ENCODE measurements at regions not wholly inside any gene's neighbourhood (a gene's known extent, or its start where the extent isn't known, plus 50 kb on each side); places are given as distances from the start of the nearest gene placed in this dataset.

DNA sequence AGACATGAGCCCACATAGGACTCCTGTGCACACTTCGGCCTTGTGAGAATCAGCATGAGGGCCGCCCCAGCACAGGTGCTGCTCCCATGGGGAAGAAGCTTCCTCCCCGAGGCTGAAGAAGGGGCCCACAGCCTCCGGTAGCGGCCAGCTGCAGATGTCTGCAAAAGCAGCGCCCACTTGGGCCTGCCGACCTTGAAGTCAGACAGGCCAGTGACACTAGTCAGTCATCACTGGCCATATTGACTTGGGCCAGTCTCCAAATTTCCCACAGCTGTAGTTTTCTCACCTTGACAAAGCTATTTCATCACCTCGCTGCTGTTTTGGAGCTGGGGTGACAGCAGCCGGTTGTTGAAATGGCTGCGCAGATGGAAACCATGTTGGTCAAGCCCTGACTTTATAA lies 83.0 kb downstream of the RIPK4 start:
- peak overlapping the region; percentile 76 to 97 for H3K27ac ChIP-seq
- H3K4me1 ChIP-seq (replicated peaks): peaks cover 34% of the 10 kb centered on the region

DNA sequence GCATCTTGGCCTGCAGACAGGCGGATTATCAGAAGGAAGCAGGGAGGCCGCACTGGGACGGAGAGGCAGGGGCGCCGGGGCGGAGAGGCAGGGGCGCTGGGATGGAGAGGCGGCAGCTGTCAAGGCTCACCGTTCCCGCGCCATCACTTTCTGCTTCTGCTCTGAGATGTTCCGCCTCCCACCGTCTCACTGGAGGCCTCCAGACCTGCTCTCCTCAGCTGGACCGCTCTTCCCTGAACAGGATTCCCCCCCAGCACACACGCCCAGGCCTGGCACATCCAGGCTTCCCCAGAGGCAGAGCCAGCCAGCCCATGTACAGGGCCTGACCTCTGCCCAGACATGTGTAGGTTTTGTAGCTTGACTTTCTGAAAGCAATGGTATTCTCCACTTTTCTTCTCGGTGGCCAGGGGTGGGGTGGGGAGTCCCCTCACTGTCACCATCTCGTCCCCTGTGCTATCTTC lies 84.1 kb downstream of the RIPK4 start:
- Histone ChIP-seq H3K4me3 (no peak overlapping the region), H3K27ac (peak overlapping the region; percentile 97), H3K27me3 (replicated peaks; ENCODE audit: insufficient read depth) (no peaks in the 10 kb centered on the region), H3K4me1 (replicated peaks) (peaks cover 39% of the 10 kb centered on the region), H3K9me3 (no peaks in the 10 kb centered on the region), H3K36me3 (no peaks in the 10 kb centered on the region)
- DNase-seq (ENCODE audit: low spot score): no peak
- WGBS: 71% methylated on average over 15 of the region's 17 CpGs
- no peak for TF ChIP-seq CTCF (IDR thresholded peaks at IDR 0.05)
- no peak for TF ChIP-seq POLR2A (IDR thresholded peaks at IDR 0.05)
- TF ChIP-seq POLR2AphosphoS5 (IDR thresholded peaks at IDR 0.05): no peak
- intact Hi-C loops (cut with DNase I): no loop called here

More for the DNA sequence above, 83.0 kb downstream of the RIPK4 start:
- Histone ChIP-seq H3K27me3 (replicated peaks; ENCODE audit: insufficient read depth) (no peaks in the 10 kb centered on the region), H3K4me3 (no peak overlapping the region), H3K9me3 (no peaks in the 10 kb centered on the region), H3K36me3 (no peaks in the 10 kb centered on the region)
- WGBS: 80% methylated on average over 10 of the region's 10 CpGs
- TF ChIP-seq POLR2AphosphoS5 (IDR thresholded peaks at IDR 0.05) (no peak), POLR2A (IDR thresholded peaks at IDR 0.05) (no peak), CTCF (IDR thresholded peaks at IDR 0.05) (no peak)
- no peak for DNase-seq (ENCODE audit: low spot score)
- intact Hi-C loops (cut with DNase I): no loop called here

DNA sequence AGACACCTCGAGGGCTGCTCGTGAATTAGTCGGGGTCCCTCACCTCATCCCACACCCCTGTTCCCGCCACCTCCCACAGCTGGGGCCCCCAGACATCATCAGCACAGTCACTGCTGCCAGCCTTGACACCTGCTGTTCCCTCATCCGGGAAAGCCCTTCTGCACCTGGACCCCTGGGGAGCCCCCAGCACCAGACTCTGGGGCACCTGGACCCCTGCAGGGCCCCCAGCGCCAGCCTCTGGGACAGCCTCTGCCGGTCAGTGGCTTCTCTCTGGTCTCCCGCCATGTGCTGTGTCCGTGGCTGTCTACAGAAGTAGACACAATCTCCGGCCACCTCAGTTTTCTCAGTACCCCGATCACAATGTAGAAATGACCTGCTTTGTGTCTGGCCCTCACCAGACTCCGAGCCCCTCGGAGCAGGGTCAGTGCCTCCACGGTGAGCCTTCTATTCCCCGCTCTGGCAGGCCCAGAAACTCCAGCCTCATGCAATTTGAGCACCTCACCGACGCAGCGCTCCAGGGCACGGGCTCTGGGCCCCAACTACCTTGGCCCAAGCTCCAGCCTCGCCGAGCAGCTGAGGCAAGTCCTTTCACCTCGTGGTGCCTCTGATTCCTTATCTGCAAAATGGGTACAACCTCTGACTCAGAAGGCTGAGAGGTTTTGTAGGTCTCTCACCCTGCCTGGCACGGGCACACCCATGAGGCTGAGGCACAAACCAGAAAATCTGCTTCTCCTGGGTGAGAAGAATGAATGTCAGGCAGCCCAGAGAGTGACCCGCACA lies 84.7 kb downstream of the RIPK4 start:
- 79% methylated on average over 24 of the region's 24 CpGs for WGBS
- Histone ChIP-seq H3K36me3 (no peaks in the 10 kb centered on the region), H3K27me3 (replicated peaks; ENCODE audit: insufficient read depth) (no peaks in the 10 kb centered on the region), H3K4me1 (replicated peaks) (peaks cover 39% of the 10 kb centered on the region), H3K4me3 (no peak overlapping the region), H3K27ac (peak overlapping the region; percentile 97), H3K9me3 (no peaks in the 10 kb centered on the region)
- intact Hi-C loops (cut with DNase I): no loop called here
- no peak for TF ChIP-seq POLR2AphosphoS5 (IDR thresholded peaks at IDR 0.05)
- no peak for TF ChIP-seq CTCF (IDR thresholded peaks at IDR 0.05)
- TF ChIP-seq POLR2A (IDR thresholded peaks at IDR 0.05): no peak
- no peak for DNase-seq (ENCODE audit: low spot score)

- TF ChIP-seq POLR2AphosphoS5 (IDR thresholded peaks at IDR 0.05) (peak; percentile 91), CTCF (IDR thresholded peaks at IDR 0.05) (no peak)
- H3K4me1 ChIP-seq (replicated peaks): peaks cover 39% of the 10 kb centered on the region
- peak; percentile 93 for DNase-seq (ENCODE audit: low spot score)
- peak overlapping the region; percentile 97 for H3K27ac ChIP-seq
- WGBS: 35% methylated on average over 20 of the region's 20 CpGs
- H3K4me3 ChIP-seq: no peak overlapping the region
- no peaks in the 10 kb centered on the region for H3K36me3 ChIP-seq
- H3K27me3 ChIP-seq (replicated peaks; ENCODE audit: insufficient read depth): no peaks in the 10 kb centered on the region
- intact Hi-C loops (cut with DNase I): no loop called here
- H3K9me3 ChIP-seq: no peaks in the 10 kb centered on the region
Observed at GRCh38 chr21:41681348-41681801, 85.5 kb downstream of the RIPK4 start.
